NT2/D1 (cell line): ENCODE measurements at regions not wholly inside any gene's neighbourhood (a gene's known extent, or its start where the extent isn't known, plus 50 kb on each side); places are given as distances from the start of the nearest gene placed in this dataset.

Source experiments
- YY1 ChIP-seq: IDR thresholded peaks from 2 replicates; pipeline ENCODE4 v1.6.1; 2011; ENCODE audit not compliant: insufficient read length, insufficient read depth
- ZNF274 ChIP-seq: IDR thresholded peaks from 2 replicates; pipeline ENCODE4 v1.6.1; 2011; ENCODE audit warnings: mild to moderate bottlenecking, low read depth, low read length

DNA sequence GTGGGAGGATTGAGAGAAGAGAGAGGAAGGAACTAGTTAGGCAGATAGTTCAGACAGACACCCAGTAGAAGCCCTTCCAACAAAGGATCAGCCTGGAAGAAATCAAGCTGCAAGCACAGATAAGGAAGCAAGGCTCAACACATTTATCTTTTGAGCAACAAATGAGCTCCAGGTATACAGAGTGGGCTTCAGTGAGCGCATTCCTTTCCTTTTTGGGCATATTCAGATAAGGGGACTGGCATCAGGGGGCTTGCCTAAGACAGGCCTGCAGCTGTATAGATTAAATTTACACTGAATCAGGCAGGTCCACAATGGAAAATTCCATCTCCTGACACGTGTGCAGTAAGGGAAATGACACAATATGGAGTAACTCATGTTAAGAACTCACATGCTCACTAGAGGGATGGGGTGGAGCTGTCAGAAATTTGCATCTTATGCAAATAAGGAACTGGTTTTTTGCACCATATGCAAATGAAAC lies 147.2 kb downstream of the AKR1D1 start:
- no peak for TF ChIP-seq YY1
- no peak for TF ChIP-seq ZNF274
